MM.1S (cell line): ENCODE measurements at regions not wholly inside any gene's neighbourhood (a gene's known extent, or its start where the extent isn't known, plus 50 kb on each side); places are given as distances from the start of the nearest gene placed in this dataset.

ENCODE experiments used
- DNase-seq: peaks from one replicate; pipeline ENCODE4 v3.0.0-alpha.2; 2015
- H2AFZ ChIP-seq: fragments of 300-600 bp; sonication (generic); 2 replicates; pipeline ENCODE4 v1.6.0; 2016; ENCODE audit warnings: antibody characterized with exemption, low read length
- H3F3A ChIP-seq: fragments of 300-600 bp; sonication (generic); 2 replicates; pipeline ENCODE4 v1.6.1; 2016; ENCODE audit warnings: mild to moderate bottlenecking, antibody characterized with exemption, low read length, moderate library complexity, mixed read lengths; ENCODE audit not compliant: insufficient read depth
- H3K27ac ChIP-seq: fragments of 300-600 bp; sonication (generic); 2 replicates; pipeline ENCODE4 v1.5.1; 2016; ENCODE audit warnings: mild to moderate bottlenecking, low read length
- H3K27me3 ChIP-seq: fragments of 300-600 bp; sonication (generic); replicated peaks from 2 replicates; pipeline ENCODE4 v1.6.0; 2016; ENCODE audit warnings: low read length; ENCODE audit not compliant: insufficient read depth
- H3K36me3 ChIP-seq: fragments of 300-600 bp; sonication (generic); replicated peaks from 2 replicates; pipeline ENCODE4 v1.6.1; 2016; ENCODE audit warnings: mild to moderate bottlenecking, low read length, mixed read lengths; ENCODE audit not compliant: insufficient read depth
- H3K4me1 ChIP-seq: fragments of 300-600 bp; sonication (generic); 2 replicates; pipeline ENCODE4 v1.6.1; 2016; ENCODE audit warnings: low read length, mixed read lengths
- H3K4me2 ChIP-seq: fragments of 300-600 bp; sonication (generic); 2 replicates; pipeline ENCODE4 v1.6.0; 2016; ENCODE audit warnings: low read depth, low read length
- H3K4me3 ChIP-seq: fragments of 300-600 bp; sonication (generic); 2 replicates; pipeline ENCODE4 v1.5.1; 2016; ENCODE audit warnings: low read length, mixed read lengths
- H3K79me2 ChIP-seq: fragments of 300-600 bp; sonication (generic); 2 replicates; pipeline ENCODE4 v1.6.1; 2016; ENCODE audit warnings: mixed run types, low read length, mixed read lengths
- H3K9ac ChIP-seq: fragments of 300-600 bp; sonication (generic); 2 replicates; pipeline ENCODE4 v1.6.1; 2016; ENCODE audit warnings: low read length, mixed read lengths
- H3K9me2 ChIP-seq: fragments of 300-600 bp; sonication (generic); replicated peaks from 2 replicates; pipeline ENCODE4 v1.6.1; 2016; ENCODE audit warnings: mild to moderate bottlenecking, low read length, mixed read lengths; ENCODE audit not compliant: insufficient read depth
- H3K9me3 ChIP-seq: fragments of 300-600 bp; sonication (generic); replicated peaks from 2 replicates; pipeline ENCODE4 v1.6.1; 2016; ENCODE audit warnings: mild to moderate bottlenecking, low read length, mixed read lengths; ENCODE audit not compliant: insufficient read depth
- H4K20me1 ChIP-seq: fragments of 300-600 bp; sonication (generic); 2 replicates; pipeline ENCODE4 v1.6.1; 2016; ENCODE audit warnings: mild to moderate bottlenecking, low read length, moderate library complexity, mixed read lengths; ENCODE audit not compliant: insufficient read depth
- CTCF ChIP-seq: fragments of 300-600 bp; sonication (generic); IDR thresholded peaks from 2 replicates; pipeline ENCODE4 v1.5.1; 2016; ENCODE audit warnings: antibody characterized with exemption, low read length, mixed read lengths
- EZH2 ChIP-seq: fragments of 300-600 bp; sonication (generic); optimal IDR thresholded peaks from 2 replicates; pipeline ENCODE3; 2017; ENCODE audit warnings: low read depth, mild to moderate bottlenecking, antibody characterized with exemption, low read length, mixed read lengths
- EZH2phosphoT487 ChIP-seq: fragments of 300-600 bp; sonication (generic); IDR thresholded peaks from 2 replicates; pipeline ENCODE4 v1.6.1; 2018; ENCODE audit warnings: antibody characterized with exemption, low read length

GRCh38 chr2:216792222-216793021 is 67.4 kb downstream of the TNP1 start:
- Histone ChIP-seq H3K36me3 (no peaks in the 10 kb centered on the region), H3K79me2 (no peaks in the 10 kb centered on the region), H3K4me2 (no peak overlapping the region), H4K20me1 (no peaks in the 10 kb centered on the region), H3K27me3 (no peaks in the 10 kb centered on the region), H3K9ac (no peak overlapping the region), H3K27ac (no peak overlapping the region), H3K9me2 (no peaks in the 10 kb centered on the region), H2AFZ (no peak overlapping the region), H3F3A (no peaks in the 10 kb centered on the region), H3K4me3 (no peak overlapping the region), H3K4me1 (no peaks in the 10 kb centered on the region), H3K9me3 (no peaks in the 10 kb centered on the region)
- DNase-seq: no peak
- TF ChIP-seq EZH2: no peak
- no peak for TF ChIP-seq CTCF
- TF ChIP-seq EZH2phosphoT487: no peak

GRCh38 chr2:216791303-216791702 is 68.6 kb downstream of the TNP1 start:
- H3F3A ChIP-seq: no peaks in the 10 kb centered on the region
- H4K20me1 ChIP-seq: no peaks in the 10 kb centered on the region
- H3K9me3 ChIP-seq: no peaks in the 10 kb centered on the region
- no peak for DNase-seq
- H3K4me3 ChIP-seq: no peak overlapping the region
- no peaks in the 10 kb centered on the region for H3K79me2 ChIP-seq
- no peak overlapping the region for H3K9ac ChIP-seq
- H3K4me2 ChIP-seq: no peak overlapping the region
- no peak overlapping the region for H2AFZ ChIP-seq
- H3K27ac ChIP-seq: no peak overlapping the region
- H3K9me2 ChIP-seq: no peaks in the 10 kb centered on the region
- no peaks in the 10 kb centered on the region for H3K36me3 ChIP-seq
- H3K27me3 ChIP-seq: no peaks in the 10 kb centered on the region
- no peaks in the 10 kb centered on the region for H3K4me1 ChIP-seq
- TF ChIP-seq CTCF: no peak
- TF ChIP-seq EZH2phosphoT487: no peak
- no peak for TF ChIP-seq EZH2

- Histone ChIP-seq H3K79me2 (no peaks in the 10 kb centered on the region), H3F3A (no peaks in the 10 kb centered on the region), H3K36me3 (no peaks in the 10 kb centered on the region), H3K4me2 (no peak overlapping the region), H3K27me3 (no peaks in the 10 kb centered on the region), H4K20me1 (no peaks in the 10 kb centered on the region), H2AFZ (no peak overlapping the region), H3K9me2 (no peaks in the 10 kb centered on the region), H3K27ac (no peak overlapping the region), H3K4me3 (no peak overlapping the region), H3K4me1 (no peaks in the 10 kb centered on the region), H3K9ac (no peak overlapping the region), H3K9me3 (no peaks in the 10 kb centered on the region)
- TF ChIP-seq EZH2 (no peak), EZH2phosphoT487 (no peak), CTCF (no peak)
- DNase-seq: no peak
These were observed 70.8 kb downstream of the TNP1 start for GRCh38 chr2:216789081-216789480.
